HG03103 (cell line): ENCODE measurements at regions not wholly inside any gene's neighbourhood (a gene's known extent, or its start where the extent isn't known, plus 50 kb on each side); places are given as distances from the start of the nearest gene placed in this dataset.

Experiments used
- ATAC-seq: cut with Tn5 transposase; IDR thresholded peaks from one replicate; pipeline ENCODE4 v1.9.1; 2021; ENCODE audit warnings: low read depth; ENCODE audit not compliant: unreplicated experiment

DNA sequence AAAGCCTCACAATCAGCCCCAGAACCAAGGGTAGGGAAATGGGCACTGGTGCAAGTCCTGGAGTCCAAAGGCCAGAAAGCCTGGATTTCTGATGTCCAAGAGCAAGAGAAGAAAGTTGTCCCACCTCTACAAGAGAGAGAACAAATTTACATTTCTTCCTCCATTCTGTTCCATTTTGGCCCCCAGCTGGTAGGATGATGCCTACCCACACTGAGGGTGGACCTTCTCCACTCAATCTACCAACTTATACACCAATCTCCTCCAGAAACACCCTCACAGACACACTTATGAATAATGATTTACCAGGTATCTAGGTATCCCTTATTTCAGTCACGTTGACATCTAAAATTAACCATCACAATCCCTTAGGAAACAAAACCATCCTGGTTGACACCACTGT is 367.8 kb upstream of the GRIA3 start:
- ATAC-seq = no peak

DNA sequence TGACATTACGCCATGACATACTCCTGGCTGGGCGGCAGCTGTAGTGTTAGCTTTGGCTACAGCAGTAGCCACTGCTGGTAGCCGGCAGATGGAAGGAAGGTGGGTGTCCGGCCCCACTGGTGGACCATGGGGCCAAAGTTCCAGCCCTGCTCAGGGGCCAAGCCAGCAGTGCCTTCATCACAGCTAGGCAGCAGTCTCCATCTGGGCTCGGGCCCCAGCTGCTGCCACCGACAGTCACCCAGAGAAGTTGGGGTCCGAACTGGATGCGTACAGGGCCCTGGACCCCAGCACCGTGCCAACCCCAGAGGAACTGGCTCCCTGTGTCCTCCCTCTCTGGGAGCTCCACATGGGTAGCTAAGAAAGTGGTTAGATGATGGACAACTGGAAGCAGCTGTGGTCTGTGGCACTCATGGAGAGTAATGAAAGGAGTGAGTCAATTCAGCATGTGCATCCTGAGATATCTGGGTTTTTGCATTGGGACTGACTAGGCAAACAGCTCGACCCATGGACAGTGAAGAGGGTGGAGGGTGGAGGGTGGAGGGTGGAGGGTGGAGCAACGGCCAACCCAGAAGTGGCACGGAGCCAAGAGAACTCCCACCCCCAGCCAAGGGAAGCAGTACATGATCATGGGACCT is 366.6 kb upstream of the GRIA3 start:
- no peak for ATAC-seq

DNA sequence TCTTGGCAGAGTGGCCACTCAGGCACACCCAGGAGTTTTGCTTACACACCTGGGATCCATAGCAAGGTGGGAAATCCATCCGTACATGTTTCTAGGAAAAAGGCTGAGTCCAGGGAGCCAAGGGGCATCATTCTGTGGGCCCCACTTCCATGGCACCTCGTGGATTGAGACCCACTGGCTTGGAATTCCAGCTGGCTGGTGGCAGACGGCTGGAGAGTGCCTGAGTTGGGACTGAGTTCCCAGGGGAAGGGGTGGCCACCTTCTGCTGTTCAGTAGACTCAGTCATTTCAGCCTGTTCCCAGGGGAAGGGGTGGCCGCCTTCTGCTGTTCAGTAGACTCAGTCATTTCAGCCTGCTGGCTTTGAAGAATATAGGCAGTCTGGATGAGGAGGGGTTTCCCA is 366.0 kb upstream of the GRIA3 start:
- ATAC-seq = no peak

DNA sequence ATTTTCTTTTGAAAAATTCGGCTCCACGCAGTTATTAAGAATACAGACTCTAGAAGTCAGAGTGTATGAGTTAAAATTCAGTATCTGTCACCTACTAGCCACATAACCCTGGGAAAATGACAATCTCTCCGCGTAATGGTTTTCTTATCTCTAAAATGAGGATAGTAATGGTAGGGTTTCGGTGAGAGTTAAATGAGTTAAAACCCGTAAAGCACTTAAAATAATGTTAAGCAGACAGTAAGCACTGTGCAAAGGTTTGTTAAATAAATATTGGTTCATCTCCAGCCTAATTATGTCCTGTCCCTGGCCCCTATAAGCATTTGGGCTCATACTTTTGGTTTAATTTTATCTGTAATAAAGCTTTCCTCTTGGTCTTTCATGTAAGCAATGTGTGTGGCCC is 350.8 kb upstream of the GRIA3 start:
- ATAC-seq = no peak

DNA sequence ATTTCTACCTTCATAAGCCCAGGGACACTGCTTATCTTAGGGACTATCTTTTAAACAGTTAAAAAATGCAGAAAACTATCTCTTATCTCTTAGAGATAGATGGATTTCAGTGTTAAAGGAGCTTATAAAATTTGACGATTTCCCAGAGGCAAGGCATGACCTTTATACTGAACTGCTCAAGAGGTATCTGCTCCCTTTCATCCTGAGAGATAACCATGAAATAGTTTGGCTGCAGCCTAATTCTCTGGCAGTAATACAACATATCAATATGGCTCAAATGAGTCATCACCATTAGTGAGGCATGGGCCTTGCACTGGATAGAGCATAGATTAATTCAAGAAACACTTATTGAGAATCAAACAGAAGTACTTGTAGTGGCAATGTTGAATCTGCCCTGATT is 348.2 kb upstream of the GRIA3 start:
- ATAC-seq = no peak

DNA sequence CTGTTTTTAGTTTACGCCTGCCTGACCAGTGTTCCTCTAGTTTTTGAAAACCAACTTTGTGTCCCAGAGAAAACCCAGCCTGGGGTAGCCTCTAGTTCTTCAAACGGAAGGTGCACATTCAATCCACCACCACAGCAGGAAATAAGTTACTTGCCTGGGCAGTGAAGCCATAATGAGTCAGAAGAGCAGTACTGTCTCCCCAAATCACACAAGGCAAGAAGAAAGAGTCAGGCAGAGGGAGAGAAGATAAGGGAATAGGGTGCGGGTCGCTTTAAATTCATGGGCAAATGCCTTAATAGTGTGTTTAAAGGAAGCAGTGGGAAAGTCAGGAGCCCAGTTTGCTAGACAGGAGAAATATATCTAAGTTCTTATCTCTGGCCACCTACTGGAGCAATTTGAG is 333.8 kb upstream of the GRIA3 start:
- ATAC-seq = no peak

DNA sequence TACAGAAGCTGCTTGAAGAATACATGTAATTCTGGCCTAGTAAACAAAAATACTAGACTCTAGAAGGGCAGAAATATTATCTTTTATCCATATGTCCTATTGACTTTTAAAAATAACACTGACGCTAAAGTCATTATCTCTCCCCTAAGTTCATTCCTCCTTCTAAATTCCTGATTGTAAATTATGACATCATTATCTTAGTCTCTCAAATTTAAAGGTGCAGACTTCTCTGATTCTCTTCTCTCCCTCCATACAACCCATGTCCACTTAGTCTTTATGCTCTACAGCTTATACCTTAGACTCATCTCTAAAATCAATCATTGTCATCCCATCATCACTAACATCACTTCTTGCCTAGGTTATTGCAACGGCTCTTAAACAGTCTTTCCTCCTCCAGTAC is 327.9 kb upstream of the GRIA3 start:
- no peak for ATAC-seq

DNA sequence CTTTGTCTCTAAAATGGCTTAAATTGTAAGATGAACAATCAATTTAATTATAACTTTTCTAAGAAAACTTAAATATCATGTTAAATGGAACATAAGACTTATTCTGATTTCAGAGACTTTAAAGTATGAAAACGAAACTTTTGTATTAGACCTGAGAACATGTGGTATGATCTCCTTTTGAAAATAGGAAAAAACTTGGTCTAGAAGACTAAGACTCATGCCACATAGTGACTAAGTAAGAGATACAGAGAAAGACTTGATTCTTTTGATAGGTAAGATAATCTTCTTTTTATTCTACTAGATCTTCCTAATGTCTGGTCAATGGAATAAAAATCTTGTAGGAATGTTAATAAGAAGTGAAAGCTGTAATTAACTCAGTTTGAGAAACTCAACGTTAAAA is 326.3 kb upstream of the GRIA3 start:
- no peak for ATAC-seq

DNA sequence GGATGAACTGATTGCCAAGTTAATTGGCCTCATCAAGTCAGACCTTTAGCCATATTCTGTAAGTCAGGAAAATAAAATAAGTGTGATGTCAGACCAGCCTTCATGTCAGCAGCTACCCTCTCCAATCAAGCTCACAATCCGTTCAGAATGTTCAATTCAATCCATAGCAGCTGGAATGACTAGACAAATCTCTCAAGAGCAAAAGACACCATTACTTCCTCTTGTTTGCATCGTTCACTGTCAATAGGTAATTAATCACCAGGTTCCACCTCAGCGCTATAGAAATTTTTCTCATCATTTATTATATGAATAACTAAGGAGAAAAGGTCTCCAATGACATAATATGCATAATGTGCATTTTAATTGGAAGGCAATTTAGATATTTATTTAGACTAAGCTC is 321.0 kb upstream of the GRIA3 start:
- no peak for ATAC-seq

DNA sequence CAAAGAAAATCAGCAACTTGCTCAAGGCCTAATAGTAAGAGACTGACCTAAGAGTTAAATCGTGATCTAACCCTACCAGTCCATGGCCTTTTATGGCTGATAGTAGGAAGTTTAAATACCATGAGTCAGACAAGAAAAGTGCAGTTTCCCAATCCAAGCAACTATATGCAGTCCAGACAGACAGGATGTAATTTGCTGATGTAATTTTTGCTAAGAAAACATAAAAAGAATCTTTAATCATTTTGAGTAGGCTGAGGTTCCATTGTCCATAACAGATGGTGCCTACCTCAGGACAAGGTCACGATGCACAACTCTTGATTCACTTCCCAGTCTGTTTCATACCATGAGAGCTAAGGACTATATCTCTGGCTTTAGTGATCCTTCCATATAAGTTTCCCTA is 317.5 kb upstream of the GRIA3 start:
- no peak for ATAC-seq

DNA sequence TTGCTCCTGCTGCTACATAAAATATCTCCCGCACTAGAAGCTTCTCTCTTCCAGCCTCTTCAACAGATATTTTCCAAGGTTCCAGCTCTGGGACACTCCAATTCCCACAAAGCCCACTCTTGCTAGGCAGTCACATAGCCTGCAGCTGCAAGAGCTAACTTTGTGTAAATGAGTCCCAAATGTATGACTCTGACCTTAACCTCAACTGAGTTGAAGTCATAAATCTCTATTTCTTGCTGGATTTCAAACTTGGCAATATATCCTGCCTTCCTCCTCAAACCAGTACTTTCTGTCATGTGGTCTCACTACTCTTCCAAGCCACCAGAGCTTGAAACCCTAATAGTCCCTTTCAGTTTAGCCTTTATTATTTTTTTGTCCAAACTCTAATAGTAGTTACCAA is 315.4 kb upstream of the GRIA3 start:
- no peak for ATAC-seq

DNA sequence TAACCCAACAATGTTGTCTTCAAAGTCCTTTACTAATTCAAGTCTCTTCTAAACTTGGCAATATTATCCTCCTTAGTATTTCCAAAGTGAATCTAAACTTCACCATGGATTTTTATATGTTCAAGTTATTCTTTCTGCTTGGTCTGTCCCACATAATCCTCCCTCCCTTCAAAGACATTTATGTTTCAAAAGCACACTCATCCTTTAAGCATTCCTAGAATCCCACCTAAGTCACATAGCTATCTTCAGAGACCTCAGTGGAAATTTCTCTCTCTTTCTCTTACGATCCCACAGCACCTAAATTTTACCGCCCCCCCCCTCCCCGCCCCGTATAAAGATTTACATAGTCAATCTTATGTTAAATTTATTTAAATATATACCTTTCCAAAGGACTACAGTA is 314.9 kb upstream of the GRIA3 start:
- ATAC-seq = no peak

DNA sequence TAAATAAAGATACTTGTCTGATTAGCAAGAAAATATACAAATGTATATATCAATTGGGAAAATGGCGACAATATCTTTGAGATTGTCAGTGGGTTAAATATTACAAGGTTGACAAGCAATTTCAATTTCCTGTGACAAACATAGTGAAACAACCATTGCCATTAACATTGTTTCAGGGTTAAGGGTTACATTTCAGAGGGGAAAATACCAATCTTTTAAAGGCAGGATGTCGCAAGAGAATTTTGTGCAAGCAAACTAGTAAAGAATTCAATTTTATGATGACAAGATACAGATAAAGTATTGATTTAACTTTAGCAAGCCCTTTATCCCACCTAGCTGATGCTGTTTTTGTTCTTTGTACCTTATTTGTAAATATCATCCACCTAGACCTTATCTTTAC is 305.8 kb upstream of the GRIA3 start:
- ATAC-seq = no peak

DNA sequence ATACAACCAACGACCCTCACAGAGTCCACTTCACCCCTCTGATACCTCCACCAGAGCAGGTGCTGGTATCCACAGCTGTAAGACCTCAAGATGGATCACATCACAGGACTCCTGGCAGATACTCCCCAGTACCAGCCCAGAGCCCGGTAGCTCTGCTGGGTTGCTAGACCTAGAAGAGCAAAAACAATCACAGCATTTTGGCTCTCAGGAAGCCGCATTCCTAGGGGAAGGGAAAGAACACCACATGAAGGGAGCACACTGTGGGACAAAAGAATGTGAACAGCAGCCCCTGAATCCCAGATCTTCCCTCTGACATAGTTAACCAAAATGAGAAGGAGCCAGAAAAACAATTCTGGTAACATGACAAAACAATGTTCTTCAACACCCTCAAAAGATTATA is 303.1 kb upstream of the GRIA3 start:
- no peak for ATAC-seq

DNA sequence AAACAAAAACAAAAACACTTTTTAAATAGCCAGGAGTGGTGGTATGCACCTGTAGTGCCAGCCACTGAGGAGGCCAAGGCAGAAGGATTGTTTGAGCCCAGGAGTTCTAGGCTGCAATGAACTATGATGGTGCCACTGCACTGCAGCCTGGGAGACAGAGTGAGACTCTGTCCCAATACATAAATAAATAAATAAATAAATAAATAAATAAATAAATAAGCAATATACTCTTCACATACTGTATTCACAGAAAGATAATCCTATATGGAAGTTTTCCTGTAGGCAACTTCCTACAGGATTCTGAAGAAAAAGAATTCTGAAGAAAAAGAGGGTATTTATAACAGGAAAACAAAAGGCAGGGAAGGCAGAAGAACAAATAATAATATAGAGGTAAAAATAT is 293.3 kb upstream of the GRIA3 start:
- ATAC-seq = no peak

DNA sequence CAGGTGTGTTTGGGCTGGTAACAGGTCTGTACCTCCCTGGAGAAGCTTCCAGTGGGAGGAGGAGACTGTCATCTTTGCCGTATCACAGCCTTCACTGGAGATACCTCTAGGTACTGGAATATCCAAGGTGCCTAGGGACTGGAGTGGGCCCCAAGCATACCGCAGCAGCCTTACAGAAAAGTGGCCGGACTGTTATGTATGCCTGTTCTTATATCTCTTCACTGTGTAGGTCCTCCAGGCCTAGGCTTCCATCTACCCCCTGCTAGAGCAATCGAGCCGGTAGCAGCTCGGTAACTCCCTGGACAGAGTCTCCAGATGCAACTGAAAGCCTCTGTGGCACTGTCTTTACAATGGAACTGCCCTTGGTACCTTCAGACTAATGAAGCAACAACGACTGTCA is 277.4 kb upstream of the GRIA3 start:
- no peak for ATAC-seq

DNA sequence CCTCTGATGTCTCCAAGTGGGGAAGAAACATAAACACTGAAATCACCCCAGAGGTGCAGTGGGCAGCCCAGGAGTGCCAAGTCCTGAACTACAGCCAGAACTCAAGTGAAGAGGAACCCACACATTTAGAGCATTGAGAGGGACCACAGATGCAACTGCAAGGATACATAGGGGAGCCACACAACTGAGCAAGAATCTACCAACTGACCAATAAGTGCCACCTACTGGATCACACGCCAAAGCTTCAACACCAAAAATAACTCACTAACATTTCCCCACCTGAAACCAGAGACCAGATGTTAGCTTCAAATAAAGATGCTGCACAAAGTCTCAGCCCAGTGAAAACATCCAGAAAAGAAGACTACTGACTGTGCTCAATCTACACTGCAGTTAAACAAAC is 276.7 kb upstream of the GRIA3 start:
- ATAC-seq = no peak

DNA sequence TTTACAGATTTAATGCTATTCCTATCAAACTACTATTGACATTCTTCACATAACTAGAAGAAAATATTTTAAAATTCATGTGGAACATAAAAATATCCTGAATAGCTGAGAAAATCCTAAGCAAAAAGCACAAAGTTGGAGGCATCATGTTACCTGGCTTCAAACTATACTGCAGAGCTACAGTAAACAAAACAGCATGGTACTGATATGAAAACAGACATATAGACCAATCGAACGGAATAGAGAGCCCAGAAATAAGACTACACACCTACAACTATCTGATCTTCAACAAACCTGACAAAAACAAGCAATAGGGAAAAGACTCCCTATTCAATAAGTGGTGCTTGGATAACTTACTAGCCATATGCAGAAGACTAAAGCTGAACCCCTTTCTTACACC is 273.4 kb upstream of the GRIA3 start:
- no peak for ATAC-seq

DNA sequence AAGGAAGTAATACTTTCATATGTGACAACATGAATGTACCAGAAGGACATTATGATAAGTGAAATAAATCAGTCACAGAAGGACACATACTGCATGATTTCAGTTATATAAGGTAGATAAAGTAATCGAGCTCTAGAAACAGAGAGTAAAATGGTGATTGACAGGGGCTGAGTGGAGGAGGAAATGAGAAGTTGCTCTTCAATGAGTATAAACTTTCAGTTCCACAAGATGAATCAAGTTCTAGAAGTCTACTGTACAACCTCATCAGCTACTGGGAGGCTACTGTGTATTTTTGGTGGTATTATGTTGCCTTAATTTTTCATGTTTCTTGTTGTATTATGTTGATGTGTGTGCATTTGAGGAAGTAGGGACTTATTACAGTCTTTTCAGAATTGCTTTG is 270.9 kb upstream of the GRIA3 start:
- ATAC-seq = no peak

DNA sequence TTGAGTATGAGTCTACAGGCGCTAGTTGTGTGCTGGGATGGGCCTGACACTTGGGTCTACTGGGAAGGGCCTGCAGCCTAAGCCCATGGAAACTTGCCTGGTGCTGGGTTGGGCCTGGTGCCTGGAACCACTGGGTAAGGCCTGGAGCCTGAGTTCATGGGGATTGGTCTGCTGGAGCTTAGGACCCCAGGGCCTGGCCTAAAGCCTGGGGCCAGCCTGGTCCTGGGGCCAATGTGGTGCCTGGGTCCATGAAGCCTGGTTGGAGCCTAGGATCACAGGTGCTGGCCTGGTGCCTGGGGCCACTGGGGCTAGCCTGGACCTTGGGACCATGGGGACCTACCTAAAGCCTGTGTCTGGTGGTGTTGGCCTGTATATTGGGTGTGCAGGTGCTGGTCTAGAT is 270.3 kb upstream of the GRIA3 start:
- ATAC-seq = no peak

DNA sequence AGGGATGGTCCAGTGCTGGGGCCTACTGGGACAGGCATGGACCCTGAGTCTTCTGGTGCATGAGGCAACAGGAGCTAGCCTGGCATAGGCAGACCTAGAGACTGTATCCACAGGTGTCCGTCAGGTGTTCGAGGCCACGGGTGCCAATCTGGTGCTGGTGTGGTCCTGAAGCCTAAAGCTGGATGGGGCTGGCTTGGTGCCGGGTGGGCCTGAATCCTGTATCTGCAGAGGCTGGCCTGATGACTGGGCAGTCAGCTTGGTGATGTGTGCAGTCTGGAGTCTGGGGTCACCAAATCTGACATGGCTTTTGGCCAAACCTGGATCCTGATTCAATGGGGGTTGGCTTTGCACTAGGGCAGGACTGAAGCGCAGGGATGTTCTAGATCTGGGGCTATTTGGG is 269.8 kb upstream of the GRIA3 start:
- ATAC-seq = no peak

DNA sequence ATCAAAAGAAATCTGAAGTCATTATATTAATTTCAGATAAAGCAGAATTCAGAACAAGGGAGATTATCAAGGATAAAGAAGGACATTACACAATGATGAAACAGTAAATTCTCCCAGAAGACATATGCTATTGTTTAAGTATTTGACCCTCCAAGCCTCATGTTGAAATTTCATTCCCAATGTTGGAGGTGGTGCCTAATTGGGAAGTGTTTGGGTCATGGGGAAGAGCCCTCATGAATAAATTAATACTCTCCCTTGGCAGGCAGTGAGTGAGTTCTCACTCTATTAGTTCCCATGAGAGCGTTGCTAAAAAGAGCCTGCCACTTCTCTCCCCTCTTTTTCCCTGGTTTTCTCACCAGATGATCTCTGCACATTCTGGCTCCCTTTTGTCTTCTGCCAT is 249.9 kb upstream of the GRIA3 start:
- no peak for ATAC-seq

DNA sequence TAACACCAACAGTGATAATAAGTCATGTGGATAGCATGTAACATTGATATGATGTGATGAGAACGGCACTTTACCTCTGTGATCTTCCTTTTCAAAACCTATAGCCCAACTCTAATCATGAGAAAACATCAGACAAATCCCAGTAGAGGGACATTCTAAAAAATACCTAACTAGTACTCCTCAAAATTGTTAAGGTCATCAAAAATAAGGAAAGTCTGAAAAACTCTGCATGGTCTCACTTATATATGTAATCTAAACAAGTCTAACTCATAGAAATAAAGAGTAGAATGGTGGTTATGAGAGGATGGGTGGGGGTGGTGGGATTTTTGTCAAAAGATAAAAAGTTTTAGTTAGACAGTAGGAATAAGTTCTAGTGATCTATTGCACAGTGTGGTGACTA is 243.9 kb upstream of the GRIA3 start:
- ATAC-seq = no peak
